B cell (primary cell): ENCODE measurements at regions not wholly inside any gene's neighbourhood (a gene's known extent, or its start where the extent isn't known, plus 50 kb on each side); places are given as distances from the start of the nearest gene placed in this dataset.

Experiments used
- CTCF ChIP-seq: fragments of 200-600 bp; IDR thresholded peaks from one replicate; pipeline ENCODE4 v1.8.0; 2022; ENCODE audit warnings: antibody characterized with exemption, mild to moderate bottlenecking
- EZH2 ChIP-seq: IDR thresholded peaks from 2 replicates; pipeline ENCODE4 v1.6.1; 2012; ENCODE audit warnings: borderline replicate concordance, low read depth, mild to moderate bottlenecking, moderate library complexity, low read length; ENCODE audit not compliant: insufficient read depth, poor library complexity, severe bottlenecking

- TF ChIP-seq CTCF (no peak), EZH2 (no peak)
Measured at GRCh38 chr2:191489177-191489576, 188.8 kb upstream of the NABP1 start.
